ENCODE measurements at regions not wholly inside any gene's neighbourhood (a gene's known extent, or its start where the extent isn't known, plus 50 kb on each side); places are given as distances from the start of the nearest gene placed in this dataset.

DNA sequence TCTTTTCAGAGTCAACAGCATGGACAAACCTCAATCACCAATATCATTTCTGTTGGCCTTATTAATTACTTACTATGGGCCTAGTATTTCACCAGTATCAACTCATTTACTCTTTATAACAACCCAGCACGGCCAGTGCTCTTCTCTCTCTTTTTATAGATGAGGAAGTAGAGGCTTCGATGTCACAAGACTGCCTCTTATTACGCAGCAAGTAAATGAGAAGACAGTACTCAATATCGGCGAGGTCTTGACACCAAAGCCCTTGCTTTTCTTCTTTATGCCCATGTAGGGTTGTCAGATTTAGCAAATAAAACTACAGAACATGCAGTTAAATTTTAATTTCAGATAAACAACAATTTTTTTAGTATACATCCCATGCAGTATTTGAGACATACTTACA, 99.0 kb upstream of the KCNMB2 start:
- H3K79me2 ChIP-seq (ENCODE audit: low read depth): no peaks in the 10 kb centered on the region
- no peaks in the 10 kb centered on the region for H3K27me3 ChIP-seq (ENCODE audit: insufficient read depth, low read depth)
- H4K20me1 ChIP-seq (ENCODE audit: insufficient read depth): no peaks in the 10 kb centered on the region
- intact Hi-C loops (cut with micrococcal nuclease; ENCODE audit: unreplicated experiment): loop anchor here (2.0 to 5.0 kb wide), 2 partner anchors 880 to 1125 kb away; partner anchors contain the start of gene ACTL6A
- no peaks in the 10 kb centered on the region for H3K9me3 ChIP-seq (ENCODE audit: insufficient read depth, low read depth)
- no peak overlapping the region for H3K4me3 ChIP-seq
- H3K4me2 ChIP-seq: no peak overlapping the region
- peaks cover 9% of the 10 kb centered on the region; the same call in 1 of the 2 replicates for H3K4me1 ChIP-seq (replicated peaks; ENCODE audit: insufficient read depth)
- CTCF ChIA-PET: interaction anchor here (0.8 kb wide), 1 partner anchor 11 kb away, joined by 3 read pairs; no protein-coding TSS in a partner anchor
- no peaks in the 10 kb centered on the region for H3F3A ChIP-seq (ENCODE audit: insufficient read depth, low read depth)
- no peaks in the 10 kb centered on the region for H3K36me3 ChIP-seq (ENCODE audit: low read depth)
- POLR2A ChIA-PET (ENCODE audit: unreplicated experiment): no interaction called here
- no peak overlapping the region for H3K27ac ChIP-seq
- DNase-seq: no peak
- no peak overlapping the region for H2AFZ ChIP-seq
- TF ChIP-seq CTCF (conservative IDR thresholded peaks at IDR 0.05): no peak
- TF ChIP-seq EZH2 (IDR thresholded peaks at IDR 0.05; ENCODE audit: low read depth): no peak
- no peaks in the 10 kb centered on the region for H3K9me2 ChIP-seq (ENCODE audit: insufficient read depth)
- no TSS peak for BruUV-seq (replicated peaks)

- intact Hi-C loops (cut with micrococcal nuclease; ENCODE audit: unreplicated experiment): loop anchor here (5.0 kb wide), 1 partner anchor 1123 kb away; the partner anchor contains the start of gene ACTL6A
- Histone ChIP-seq H3K4me3 (no peak overlapping the region), H3K9me2 (ENCODE audit: insufficient read depth) (no peaks in the 10 kb centered on the region), H3K9me3 (ENCODE audit: insufficient read depth, low read depth) (no peaks in the 10 kb centered on the region), H3K27ac (no peak overlapping the region), H3K4me1 (replicated peaks; ENCODE audit: insufficient read depth) (peaks cover 9% of the 10 kb centered on the region; the same call in 1 of the 2 replicates), H3K36me3 (ENCODE audit: low read depth) (no peaks in the 10 kb centered on the region), H2AFZ (peak overlapping the region; percentile 49; the same call in 1 of the 2 replicates), H4K20me1 (ENCODE audit: insufficient read depth) (no peaks in the 10 kb centered on the region), H3F3A (ENCODE audit: insufficient read depth, low read depth) (no peaks in the 10 kb centered on the region), H3K79me2 (ENCODE audit: low read depth) (no peaks in the 10 kb centered on the region), H3K4me2 (peak overlapping the region; percentile 1; the same call in 1 of the 2 replicates), H3K27me3 (ENCODE audit: insufficient read depth, low read depth) (no peaks in the 10 kb centered on the region)
- DNase-seq: peak; percentile 35 to 44
- TF ChIP-seq CTCF (conservative IDR thresholded peaks at IDR 0.05): no peak
- no peak for TF ChIP-seq EZH2 (IDR thresholded peaks at IDR 0.05; ENCODE audit: low read depth)
- POLR2A ChIA-PET (ENCODE audit: unreplicated experiment): interaction anchor here (0.6 kb wide), 1 partner anchor 1344 kb away, joined by 14 read pairs; no protein-coding TSS in a partner anchor
- BruUV-seq (replicated peaks): no TSS peak
- CTCF ChIA-PET: interaction anchor here (0.6 kb wide), 1 partner anchor 1495 kb away, joined by 3 read pairs; no protein-coding TSS in a partner anchor
These were observed 96.7 kb upstream of the KCNMB2 start for GRCh38 chr3:178439504-178439903.

DNA sequence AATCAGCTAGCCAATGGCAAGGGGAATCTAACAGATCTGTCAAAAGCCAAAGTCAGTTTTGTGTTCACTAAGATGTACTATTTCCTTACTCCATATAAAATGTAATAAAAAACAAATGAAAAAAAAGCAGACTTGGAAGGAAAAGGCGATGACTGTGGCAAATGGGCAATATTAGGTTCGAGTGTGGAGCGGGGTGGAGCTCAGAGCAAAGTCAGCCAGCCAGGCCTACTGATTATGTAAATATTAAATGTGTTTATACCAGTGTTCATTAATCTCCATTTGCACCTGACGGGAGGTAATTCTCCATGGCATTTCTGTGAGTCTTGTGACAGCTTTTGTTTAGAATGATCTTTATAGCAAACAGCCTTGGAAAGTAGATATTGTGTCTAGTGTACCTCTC, 96.2 kb upstream of the KCNMB2 start:
- Histone ChIP-seq H3K27me3 (ENCODE audit: insufficient read depth, low read depth) (no peaks in the 10 kb centered on the region), H3K4me1 (replicated peaks; ENCODE audit: insufficient read depth) (peaks cover 9% of the 10 kb centered on the region; the same call in 1 of the 2 replicates), H3K79me2 (ENCODE audit: low read depth) (no peaks in the 10 kb centered on the region), H3K4me3 (no peak overlapping the region), H3F3A (ENCODE audit: insufficient read depth, low read depth) (no peaks in the 10 kb centered on the region), H4K20me1 (ENCODE audit: insufficient read depth) (no peaks in the 10 kb centered on the region), H3K36me3 (ENCODE audit: low read depth) (no peaks in the 10 kb centered on the region), H3K9me3 (ENCODE audit: insufficient read depth, low read depth) (no peaks in the 10 kb centered on the region), H3K4me2 (no peak overlapping the region), H2AFZ (no peak overlapping the region), H3K27ac (no peak overlapping the region), H3K9me2 (ENCODE audit: insufficient read depth) (no peaks in the 10 kb centered on the region)
- ChIA-PET CTCF (interaction anchor here (0.6 kb wide), 1 partner anchor 1495 kb away, joined by 3 read pairs; no protein-coding TSS in a partner anchor), POLR2A (ENCODE audit: unreplicated experiment) (interaction anchor here (0.6 kb wide), 1 partner anchor 1345 kb away, joined by 14 read pairs; no protein-coding TSS in a partner anchor)
- TF ChIP-seq EZH2 (IDR thresholded peaks at IDR 0.05; ENCODE audit: low read depth) (no peak), CTCF (conservative IDR thresholded peaks at IDR 0.05) (no peak)
- intact Hi-C loops (cut with micrococcal nuclease; ENCODE audit: unreplicated experiment): no loop called here
- BruUV-seq (replicated peaks): no TSS peak
- no peak for DNase-seq

All from PC-9 (cell line).